ENCODE measurements at regions not wholly inside any gene's neighbourhood (a gene's known extent, or its start where the extent isn't known, plus 50 kb on each side); places are given as distances from the start of the nearest gene placed in this dataset.
"Not testable (repeated sequence)": the region's sequence is repeated elsewhere in the genome, so short reads cannot be mapped to it uniquely, and the experiment has no call there.

GRCh38 chr9:81030027-81030426 is 659.3 kb downstream of the TLE1 start:
- no peak overlapping the region for H3K27ac ChIP-seq

GRCh38 chr9:81028504-81028903 is 660.8 kb downstream of the TLE1 start:
- TF ChIP-seq ZFX (IDR thresholded peaks at IDR 0.05) (no peak), CTCF (conservative IDR thresholded peaks at IDR 0.05) (no peak)
- no peak overlapping the region for H3K27ac ChIP-seq

More at GRCh38 chr9:81030027-81030426, 659.3 kb downstream of the TLE1 start:
- no peak for TF ChIP-seq ZFX (IDR thresholded peaks at IDR 0.05)
- TF ChIP-seq CTCF (conservative IDR thresholded peaks at IDR 0.05) = no peak

- no peak overlapping the region for H3K27ac ChIP-seq
- TF ChIP-seq ZFX (IDR thresholded peaks at IDR 0.05) (no peak), CTCF (conservative IDR thresholded peaks at IDR 0.05) (no peak)
Measured at GRCh38 chr9:81022177-81022576, 667.2 kb downstream of the TLE1 start.

DNA sequence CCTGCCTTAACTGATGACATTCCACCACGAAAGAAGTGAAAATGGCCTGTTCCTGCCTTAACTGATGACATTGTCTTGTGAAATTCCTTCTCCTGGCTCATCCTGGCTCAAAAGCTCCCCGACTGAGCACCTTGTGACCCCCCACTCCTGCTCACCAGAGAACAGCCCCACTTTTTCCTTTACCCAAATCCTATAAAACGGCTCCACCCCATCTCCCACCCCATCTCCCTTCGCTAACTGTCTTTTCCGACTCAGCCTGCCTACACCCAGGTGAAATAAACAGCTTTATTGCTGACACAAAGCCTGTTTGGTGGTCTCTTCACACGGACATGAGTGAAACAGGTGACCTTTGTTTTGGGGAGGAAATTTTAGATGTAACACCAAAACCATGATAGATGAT is 674.4 kb downstream of the TLE1 start:
- not testable (repeated sequence) for H3K27ac ChIP-seq

- H3K27ac ChIP-seq = not testable (repeated sequence)
Measured at GRCh38 chr9:81013191-81013590, 676.2 kb downstream of the TLE1 start.

GRCh38 chr9:81002906-81003305 is 686.4 kb downstream of the TLE1 start:
- no peak overlapping the region for H3K27ac ChIP-seq
- TF ChIP-seq ZFX (IDR thresholded peaks at IDR 0.05) (no peak), CTCF (conservative IDR thresholded peaks at IDR 0.05) (no peak)

DNA sequence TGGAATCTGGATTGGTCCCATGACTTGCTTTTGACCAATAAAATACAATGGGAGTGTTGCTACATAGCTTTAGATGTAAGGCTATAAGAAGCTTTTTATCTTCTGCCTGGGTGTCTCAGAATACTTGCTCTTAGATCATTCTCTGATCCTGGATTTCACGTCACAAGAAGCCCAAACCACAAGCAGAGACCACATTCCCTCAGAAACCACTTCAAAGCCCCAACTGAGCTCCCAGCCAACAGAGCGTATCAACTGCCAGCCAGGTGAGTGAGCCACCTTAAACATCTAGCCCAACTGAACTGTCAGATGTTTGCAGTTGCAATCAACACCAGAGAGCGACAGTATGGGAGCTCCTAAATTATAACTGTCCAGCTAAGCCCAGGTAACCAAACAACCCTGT is 687.1 kb downstream of the TLE1 start:
- H3K27ac ChIP-seq = no peak overlapping the region

DNA sequence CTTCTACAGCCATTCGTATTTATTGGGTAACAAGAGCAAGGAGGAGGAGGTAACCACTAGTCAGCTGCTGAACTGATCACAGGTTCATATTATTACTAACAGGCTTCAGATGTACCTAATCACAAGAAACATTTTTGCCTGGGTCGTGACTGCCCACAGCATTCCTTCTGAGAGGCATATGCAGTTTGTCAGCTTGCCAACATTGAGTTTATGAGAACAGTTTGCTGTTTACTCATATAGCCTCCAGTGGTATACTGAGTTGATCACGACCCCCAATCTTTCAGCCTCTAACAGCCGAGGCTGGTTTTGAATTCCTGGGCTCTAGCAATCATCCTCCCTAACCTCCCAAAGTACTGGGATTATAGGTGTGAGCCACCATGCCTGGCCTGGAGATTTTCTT is 693.6 kb downstream of the TLE1 start:
- no peak overlapping the region for H3K27ac ChIP-seq
- TF ChIP-seq CTCF (conservative IDR thresholded peaks at IDR 0.05) (no peak), ZFX (IDR thresholded peaks at IDR 0.05) (no peak)

More for the DNA sequence above, 687.1 kb downstream of the TLE1 start:
- no peak for TF ChIP-seq CTCF (conservative IDR thresholded peaks at IDR 0.05)
- no peak for TF ChIP-seq ZFX (IDR thresholded peaks at IDR 0.05)

DNA sequence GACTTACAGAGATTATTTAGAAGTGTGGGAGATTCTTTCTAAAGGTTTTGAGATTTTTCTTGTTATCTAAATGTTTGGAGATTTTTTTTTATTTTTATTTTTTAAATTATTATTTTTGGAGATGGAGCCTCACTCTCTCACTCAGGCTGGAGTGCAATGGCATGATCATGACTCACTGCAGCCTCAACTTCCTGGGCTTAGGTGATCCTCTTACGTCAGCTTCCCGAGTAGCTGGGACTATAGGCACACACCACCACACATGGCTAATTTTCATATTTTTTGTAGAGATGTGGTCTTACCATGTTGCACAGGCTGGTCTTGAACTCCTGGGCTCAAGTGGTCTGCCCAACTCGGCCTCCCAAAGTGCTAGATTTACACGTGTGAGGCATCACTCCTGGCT is 694.5 kb downstream of the TLE1 start:
- H3K27ac ChIP-seq = no peak overlapping the region
- TF ChIP-seq CTCF (conservative IDR thresholded peaks at IDR 0.05) (no peak), ZFX (IDR thresholded peaks at IDR 0.05) (no peak)

DNA sequence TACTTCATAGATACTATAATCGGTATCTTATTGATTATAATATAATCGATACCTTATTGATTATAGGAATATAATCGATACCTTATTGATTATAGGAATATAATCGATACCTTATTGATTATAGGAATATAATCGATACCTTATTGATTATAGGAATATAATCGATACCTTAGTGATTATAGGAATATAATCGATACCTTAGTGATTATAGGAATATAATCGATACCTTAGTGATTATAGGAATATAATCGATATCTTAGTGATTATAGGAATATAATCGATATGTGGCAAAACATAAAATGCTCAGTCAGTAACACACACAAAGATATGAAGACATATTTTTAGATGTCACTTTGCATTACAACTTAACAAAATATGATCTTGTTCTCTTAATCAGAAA is 703.8 kb downstream of the TLE1 start:
- H3K27ac ChIP-seq = not testable (repeated sequence)

Measured in C4-2B (cell line).